ENCODE measurements at regions not wholly inside any gene's neighbourhood (a gene's known extent, or its start where the extent isn't known, plus 50 kb on each side); places are given as distances from the start of the nearest gene placed in this dataset.

DNA sequence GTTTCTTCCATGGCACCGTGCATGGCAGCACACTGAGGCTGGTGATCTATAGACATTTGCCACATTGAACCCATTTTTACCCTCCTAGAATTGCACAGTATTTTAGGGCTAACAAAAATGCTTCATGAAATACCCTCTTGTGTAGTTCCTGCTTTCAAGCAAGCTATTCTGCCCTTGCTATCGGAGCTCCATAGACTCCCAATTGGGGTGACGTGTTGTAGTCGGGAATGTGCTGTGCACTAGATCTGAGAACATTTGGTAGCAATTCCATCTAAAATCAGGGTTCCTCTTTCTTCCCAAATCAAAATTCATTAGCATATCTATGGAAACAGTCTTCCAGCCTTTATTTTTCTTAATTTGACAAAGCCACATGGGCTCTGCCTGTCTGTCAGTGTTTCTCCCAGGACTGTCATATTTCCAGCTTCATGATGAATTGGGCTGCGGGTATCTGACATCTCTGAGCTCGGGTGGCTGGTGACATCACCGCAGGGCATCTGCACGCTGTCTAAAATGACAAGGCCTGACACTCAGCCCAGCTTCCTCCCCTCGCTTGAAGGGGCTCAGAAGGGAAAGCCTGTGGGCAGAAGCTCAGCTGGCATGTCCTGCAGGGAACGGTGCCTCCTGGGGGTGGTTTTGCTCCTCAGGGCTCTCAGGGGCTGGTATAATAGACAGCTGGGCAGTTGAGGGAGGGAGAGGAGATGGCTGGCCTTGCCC lies 406.4 kb downstream of the QKI start:
- 81% methylated on average over 10 of the region's 10 CpGs for WGBS

DNA sequence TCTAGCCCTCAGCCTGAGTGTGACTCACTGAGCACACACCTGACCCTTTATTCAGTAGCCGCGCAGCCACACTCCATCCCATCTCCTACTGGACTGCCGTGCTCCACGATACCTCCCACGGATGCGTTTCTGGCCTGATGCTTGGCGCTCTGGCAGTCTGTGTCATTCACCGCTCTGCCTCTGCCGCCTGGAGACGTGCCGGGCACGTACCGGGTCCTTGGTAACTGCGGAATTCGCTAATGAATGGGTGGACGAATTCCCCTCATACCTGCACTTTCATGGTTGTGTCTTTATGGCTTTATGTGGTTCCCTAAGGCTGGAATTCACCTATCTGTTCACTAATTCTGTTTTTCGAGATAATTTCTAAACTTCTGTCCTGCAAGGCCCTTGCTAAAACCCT lies 405.7 kb downstream of the QKI start:
- peak overlapping the region in 1 of 2 experiments; percentile 13 for H3K14ac ChIP-seq (ENCODE audit: low read length in 2 of 2)
- no peak for DNase-seq
- no peak overlapping the region for H3K27ac ChIP-seq (ENCODE audit: low read length, poor library complexity, severe bottlenecking)
- H4K91ac ChIP-seq (ENCODE audit: low read length): no peak overlapping the region
- no peak overlapping the region for H2BK5ac ChIP-seq (ENCODE audit: low read depth, low read length, poor library complexity, severe bottlenecking)
- no peaks in the 10 kb centered on the region for H3K79me1 ChIP-seq (replicated peaks; ENCODE audit: low read length, poor library complexity, severe bottlenecking)
- no peak overlapping the region for H2BK15ac ChIP-seq (ENCODE audit: low read depth, poor library complexity, severe bottlenecking)
- H3K4me2 ChIP-seq (ENCODE audit: low read length, poor library complexity, severe bottlenecking): no peak overlapping the region
- H2BK12ac ChIP-seq (ENCODE audit: low read length in 2 of 2): no peak overlapping the region
- no peak overlapping the region for H3K18ac ChIP-seq (ENCODE audit: low read depth in 1 of 2, low read length in 2 of 2)
- H2AK5ac ChIP-seq (ENCODE audit: low read length, severe bottlenecking): no peak overlapping the region
- no peaks in the 10 kb centered on the region for H3K36me3 ChIP-seq (ENCODE audit: control insufficient read depth in 1 of 2, insufficient read depth in 2 of 2, low read depth in 1 of 2, low read length in 2 of 2)
- no peak overlapping the region for H3K9ac ChIP-seq (ENCODE audit: low read length)
- H4K8ac ChIP-seq (ENCODE audit: low read length): no peak overlapping the region
- H3K4me1 ChIP-seq (ENCODE audit: control insufficient read depth, insufficient read depth, low read depth, low read length): no peaks in the 10 kb centered on the region
- no peak overlapping the region for H2AFZ ChIP-seq (ENCODE audit: low read depth, low read length)
- no peak overlapping the region for H2BK120ac ChIP-seq (ENCODE audit: low read depth, low read length)
- H3K27me3 ChIP-seq (ENCODE audit: control insufficient read depth in 1 of 2, insufficient read depth in 1 of 2, low read length in 2 of 2): peaks cover 0 to 3% of the 10 kb centered on the region in 2 experiments
- no peak overlapping the region for H3K4ac ChIP-seq (ENCODE audit: low read depth in 1 of 2, low read length in 2 of 2)
- H3K23ac ChIP-seq (ENCODE audit: low read length in 2 of 2): no peak overlapping the region
- no peaks in the 10 kb centered on the region for H3K9me3 ChIP-seq (ENCODE audit: control insufficient read depth, low read length)
- 91% methylated on average over 17 of the region's 17 CpGs for WGBS
- H3K4me3 ChIP-seq (ENCODE audit: insufficient read depth in 1 of 2, low read depth in 1 of 2, low read length in 2 of 2): no peak overlapping the region

More for the DNA sequence above, 406.4 kb downstream of the QKI start:
- Histone ChIP-seq H2BK15ac (ENCODE audit: low read depth, poor library complexity, severe bottlenecking) (no peak overlapping the region), H2AK5ac (ENCODE audit: low read length, severe bottlenecking) (no peak overlapping the region), H3K9me3 (ENCODE audit: control insufficient read depth, low read length) (no peaks in the 10 kb centered on the region), H3K14ac (ENCODE audit: low read length in 2 of 2) (no peak overlapping the region), H3K9ac (ENCODE audit: low read length) (no peak overlapping the region), H3K18ac (ENCODE audit: low read depth in 1 of 2, low read length in 2 of 2) (no peak overlapping the region), H3K27ac (ENCODE audit: low read length, poor library complexity, severe bottlenecking) (no peak overlapping the region), H3K4me2 (ENCODE audit: low read length, poor library complexity, severe bottlenecking) (no peak overlapping the region), H2BK120ac (ENCODE audit: low read depth, low read length) (no peak overlapping the region), H3K4me3 (ENCODE audit: insufficient read depth in 1 of 2, low read depth in 1 of 2, low read length in 2 of 2) (no peak overlapping the region), H2BK5ac (ENCODE audit: low read depth, low read length, poor library complexity, severe bottlenecking) (no peak overlapping the region), H3K27me3 (ENCODE audit: control insufficient read depth in 1 of 2, insufficient read depth in 1 of 2, low read length in 2 of 2) (peaks cover 0 to 3% of the 10 kb centered on the region in 2 experiments), H4K91ac (ENCODE audit: low read length) (no peak overlapping the region), H3K79me1 (replicated peaks; ENCODE audit: low read length, poor library complexity, severe bottlenecking) (no peaks in the 10 kb centered on the region), H3K23ac (ENCODE audit: low read length in 2 of 2) (peak overlapping the region in 1 of 2 experiments; percentile 26), H4K8ac (ENCODE audit: low read length) (no peak overlapping the region), H2AFZ (ENCODE audit: low read depth, low read length) (no peak overlapping the region), H3K4ac (ENCODE audit: low read depth in 1 of 2, low read length in 2 of 2) (no peak overlapping the region), H2BK12ac (ENCODE audit: low read length in 2 of 2) (no peak overlapping the region), H3K4me1 (ENCODE audit: control insufficient read depth, insufficient read depth, low read depth, low read length) (no peaks in the 10 kb centered on the region), H3K36me3 (ENCODE audit: control insufficient read depth in 1 of 2, insufficient read depth in 2 of 2, low read depth in 1 of 2, low read length in 2 of 2) (no peaks in the 10 kb centered on the region)
- DNase-seq: no peak

DNA sequence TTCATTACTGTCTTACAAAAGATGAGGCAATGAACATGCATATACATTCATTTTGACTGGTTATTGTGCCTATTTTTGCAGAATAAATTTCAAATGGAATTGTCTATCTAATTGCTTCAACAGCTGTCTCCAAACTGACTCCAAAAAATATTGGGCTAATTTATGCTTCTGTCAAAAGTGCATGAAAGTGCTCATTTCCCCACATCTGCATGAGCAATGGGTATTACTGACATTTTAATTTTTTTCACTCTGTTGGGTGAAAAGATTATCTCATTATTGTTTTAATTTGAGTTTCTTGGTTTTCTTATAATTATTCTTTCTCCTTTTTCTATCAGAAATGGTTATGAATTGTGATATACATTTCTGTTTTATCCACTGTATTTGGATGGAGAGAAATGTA lies 404.2 kb downstream of the QKI start:
- peaks cover 0 to 3% of the 10 kb centered on the region in 2 experiments for H3K27me3 ChIP-seq (ENCODE audit: control insufficient read depth in 1 of 2, insufficient read depth in 1 of 2, low read length in 2 of 2)
- no peak for DNase-seq
- H2BK120ac ChIP-seq (ENCODE audit: low read depth, low read length): no peak overlapping the region
- no peak overlapping the region for H2AFZ ChIP-seq (ENCODE audit: low read depth, low read length)
- H3K36me3 ChIP-seq (ENCODE audit: control insufficient read depth in 1 of 2, insufficient read depth in 2 of 2, low read depth in 1 of 2, low read length in 2 of 2): no peaks in the 10 kb centered on the region
- H3K4me3 ChIP-seq (ENCODE audit: insufficient read depth in 1 of 2, low read depth in 1 of 2, low read length in 2 of 2): no peak overlapping the region
- no peak overlapping the region for H3K23ac ChIP-seq (ENCODE audit: low read length in 2 of 2)
- H3K18ac ChIP-seq (ENCODE audit: low read depth in 1 of 2, low read length in 2 of 2): no peak overlapping the region
- H3K27ac ChIP-seq (ENCODE audit: low read length, poor library complexity, severe bottlenecking): no peak overlapping the region
- peaks cover 2% of the 10 kb centered on the region for H3K4me1 ChIP-seq (ENCODE audit: control insufficient read depth, insufficient read depth, low read depth, low read length)
- no peak overlapping the region for H2BK5ac ChIP-seq (ENCODE audit: low read depth, low read length, poor library complexity, severe bottlenecking)
- H3K9ac ChIP-seq (ENCODE audit: low read length): no peak overlapping the region
- H4K91ac ChIP-seq (ENCODE audit: low read length): no peak overlapping the region
- H3K4me2 ChIP-seq (ENCODE audit: low read length, poor library complexity, severe bottlenecking): no peak overlapping the region
- no peak overlapping the region for H2BK12ac ChIP-seq (ENCODE audit: low read length in 2 of 2)
- H3K4ac ChIP-seq (ENCODE audit: low read depth in 1 of 2, low read length in 2 of 2): no peak overlapping the region
- H3K14ac ChIP-seq (ENCODE audit: low read length in 2 of 2): no peak overlapping the region
- no peak overlapping the region for H4K8ac ChIP-seq (ENCODE audit: low read length)
- no peak overlapping the region for H2AK5ac ChIP-seq (ENCODE audit: low read length, severe bottlenecking)
- no peaks in the 10 kb centered on the region for H3K9me3 ChIP-seq (ENCODE audit: control insufficient read depth, low read length)
- H2BK15ac ChIP-seq (ENCODE audit: low read depth, poor library complexity, severe bottlenecking): no peak overlapping the region
- H3K79me1 ChIP-seq (replicated peaks; ENCODE audit: low read length, poor library complexity, severe bottlenecking): no peaks in the 10 kb centered on the region

DNA sequence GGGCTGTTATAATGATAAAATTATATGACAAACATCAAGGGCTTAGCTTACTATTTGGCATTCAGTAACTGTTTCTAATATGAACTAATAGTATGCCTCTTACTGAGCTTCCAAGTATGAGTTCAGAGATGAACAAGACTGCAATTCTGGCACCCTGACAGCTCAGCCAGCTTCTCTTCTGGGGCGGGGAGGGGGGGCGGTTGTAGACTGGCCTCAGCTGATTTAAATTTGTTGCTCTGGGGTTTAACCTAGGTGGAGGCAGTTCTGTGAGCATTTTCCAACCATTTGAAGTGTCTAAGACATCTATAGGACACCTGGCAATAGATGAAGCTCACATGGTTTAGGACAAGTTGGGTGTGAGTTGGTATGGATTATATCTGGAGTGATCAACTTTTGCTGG lies 401.9 kb downstream of the QKI start:
- Histone ChIP-seq H3K14ac (ENCODE audit: low read length in 2 of 2) (no peak overlapping the region), H2BK15ac (ENCODE audit: low read depth, poor library complexity, severe bottlenecking) (no peak overlapping the region), H3K36me3 (ENCODE audit: control insufficient read depth in 1 of 2, insufficient read depth in 2 of 2, low read depth in 1 of 2, low read length in 2 of 2) (no peaks in the 10 kb centered on the region), H3K27me3 (ENCODE audit: control insufficient read depth in 1 of 2, insufficient read depth in 1 of 2, low read length in 2 of 2) (peaks cover 0 to under 1% of the 10 kb centered on the region in 2 experiments), H2BK120ac (ENCODE audit: low read depth, low read length) (no peak overlapping the region), H4K91ac (ENCODE audit: low read length) (no peak overlapping the region), H3K9me3 (ENCODE audit: control insufficient read depth, low read length) (no peaks in the 10 kb centered on the region), H3K4me2 (ENCODE audit: low read length, poor library complexity, severe bottlenecking) (no peak overlapping the region), H3K9ac (ENCODE audit: low read length) (no peak overlapping the region), H3K27ac (ENCODE audit: low read length, poor library complexity, severe bottlenecking) (no peak overlapping the region), H2AFZ (ENCODE audit: low read depth, low read length) (no peak overlapping the region), H3K79me1 (replicated peaks; ENCODE audit: low read length, poor library complexity, severe bottlenecking) (no peaks in the 10 kb centered on the region), H3K23ac (ENCODE audit: low read length in 2 of 2) (no peak overlapping the region), H3K18ac (ENCODE audit: low read depth in 1 of 2, low read length in 2 of 2) (no peak overlapping the region), H3K4me1 (ENCODE audit: control insufficient read depth, insufficient read depth, low read depth, low read length) (peaks cover 2% of the 10 kb centered on the region), H2BK12ac (ENCODE audit: low read length in 2 of 2) (no peak overlapping the region), H2BK5ac (ENCODE audit: low read depth, low read length, poor library complexity, severe bottlenecking) (no peak overlapping the region), H2AK5ac (ENCODE audit: low read length, severe bottlenecking) (no peak overlapping the region), H3K4ac (ENCODE audit: low read depth in 1 of 2, low read length in 2 of 2) (no peak overlapping the region), H3K4me3 (ENCODE audit: insufficient read depth in 1 of 2, low read depth in 1 of 2, low read length in 2 of 2) (no peak overlapping the region), H4K8ac (ENCODE audit: low read length) (no peak overlapping the region)
- 93% methylated on average over 2 of the region's 2 CpGs for WGBS
- DNase-seq: no peak
